ENCODE measurements at regions not wholly inside any gene's neighbourhood (a gene's known extent, or its start where the extent isn't known, plus 50 kb on each side); places are given as distances from the start of the nearest gene placed in this dataset.
A peak's percentile ranks its signal among the peaks of the same experiment; 100 is the strongest.
"Not testable (repeated sequence)": the region's sequence is repeated elsewhere in the genome, so short reads cannot be mapped to it uniquely, and the experiment has no call there.

- not testable (repeated sequence) for H3K18ac ChIP-seq (ENCODE audit: low read depth in 1 of 2, low read length in 2 of 2); H4K8ac ChIP-seq (ENCODE audit: low read length); H3K4ac ChIP-seq (ENCODE audit: low read depth in 1 of 2, low read length in 2 of 2); H3K27me3 ChIP-seq (ENCODE audit: control insufficient read depth in 1 of 2, insufficient read depth in 1 of 2, low read length in 2 of 2); H3K9ac ChIP-seq (ENCODE audit: low read length); H3K27ac ChIP-seq (ENCODE audit: low read length, poor library complexity, severe bottlenecking); H2BK12ac ChIP-seq (ENCODE audit: low read length in 2 of 2); H2AK5ac ChIP-seq (ENCODE audit: low read length, severe bottlenecking); H3K9me3 ChIP-seq (ENCODE audit: control insufficient read depth, low read length); H3K4me1 ChIP-seq (ENCODE audit: control insufficient read depth, insufficient read depth, low read depth, low read length); H2BK120ac ChIP-seq (ENCODE audit: low read depth, low read length); H3K23ac ChIP-seq (ENCODE audit: low read length in 2 of 2); H4K91ac ChIP-seq (ENCODE audit: low read length); H2BK15ac ChIP-seq (ENCODE audit: low read depth, poor library complexity, severe bottlenecking); H3K4me2 ChIP-seq (ENCODE audit: low read length, poor library complexity, severe bottlenecking); H2BK5ac ChIP-seq (ENCODE audit: low read depth, low read length, poor library complexity, severe bottlenecking); H3K4me3 ChIP-seq (ENCODE audit: insufficient read depth in 1 of 2, low read depth in 1 of 2, low read length in 2 of 2); H2AFZ ChIP-seq (ENCODE audit: low read depth, low read length); H3K36me3 ChIP-seq (ENCODE audit: control insufficient read depth in 1 of 2, insufficient read depth in 2 of 2, low read depth in 1 of 2, low read length in 2 of 2); H3K14ac ChIP-seq (ENCODE audit: low read length in 2 of 2); H3K79me1 ChIP-seq (replicated peaks; ENCODE audit: low read length, poor library complexity, severe bottlenecking); DNase-seq
- WGBS: 92% methylated on average over 1 of the region's 3 CpGs
Measured at GRCh38 chr2:111420835-111421234, 300.1 kb downstream of the BCL2L11 start.

- H2BK12ac ChIP-seq (ENCODE audit: low read length in 2 of 2); H3K27ac ChIP-seq (ENCODE audit: low read length, poor library complexity, severe bottlenecking); H3K36me3 ChIP-seq (ENCODE audit: control insufficient read depth in 1 of 2, insufficient read depth in 2 of 2, low read depth in 1 of 2, low read length in 2 of 2); H3K4me2 ChIP-seq (ENCODE audit: low read length, poor library complexity, severe bottlenecking); H2AFZ ChIP-seq (ENCODE audit: low read depth, low read length); H3K4me3 ChIP-seq (ENCODE audit: insufficient read depth in 1 of 2, low read depth in 1 of 2, low read length in 2 of 2); H3K23ac ChIP-seq (ENCODE audit: low read length in 2 of 2); H3K14ac ChIP-seq (ENCODE audit: low read length in 2 of 2); H3K79me1 ChIP-seq (replicated peaks; ENCODE audit: low read length, poor library complexity, severe bottlenecking); DNase-seq; H2BK5ac ChIP-seq (ENCODE audit: low read depth, low read length, poor library complexity, severe bottlenecking); H2BK15ac ChIP-seq (ENCODE audit: low read depth, poor library complexity, severe bottlenecking); H3K9ac ChIP-seq (ENCODE audit: low read length); H2AK5ac ChIP-seq (ENCODE audit: low read length, severe bottlenecking); H3K4me1 ChIP-seq (ENCODE audit: control insufficient read depth, insufficient read depth, low read depth, low read length); H3K9me3 ChIP-seq (ENCODE audit: control insufficient read depth, low read length); H2BK120ac ChIP-seq (ENCODE audit: low read depth, low read length); H3K4ac ChIP-seq (ENCODE audit: low read depth in 1 of 2, low read length in 2 of 2); H3K27me3 ChIP-seq (ENCODE audit: control insufficient read depth in 1 of 2, insufficient read depth in 1 of 2, low read length in 2 of 2); H3K18ac ChIP-seq (ENCODE audit: low read depth in 1 of 2, low read length in 2 of 2); H4K8ac ChIP-seq (ENCODE audit: low read length): not testable (repeated sequence)
- H4K91ac ChIP-seq (ENCODE audit: low read length): peak overlapping the region; percentile 15
- WGBS: 100% methylated on average over 1 of the region's 6 CpGs
Measured at GRCh38 chr2:111421949-111422348, 301.2 kb downstream of the BCL2L11 start.

GRCh38 chr2:111422562-111422961 lies 301.8 kb downstream of the BCL2L11 start:
- H2BK120ac ChIP-seq (ENCODE audit: low read depth, low read length); H4K91ac ChIP-seq (ENCODE audit: low read length); DNase-seq; H3K14ac ChIP-seq (ENCODE audit: low read length in 2 of 2); H3K4ac ChIP-seq (ENCODE audit: low read depth in 1 of 2, low read length in 2 of 2); H2BK5ac ChIP-seq (ENCODE audit: low read depth, low read length, poor library complexity, severe bottlenecking); H2BK12ac ChIP-seq (ENCODE audit: low read length in 2 of 2); H3K36me3 ChIP-seq (ENCODE audit: control insufficient read depth in 1 of 2, insufficient read depth in 2 of 2, low read depth in 1 of 2, low read length in 2 of 2); H2AK5ac ChIP-seq (ENCODE audit: low read length, severe bottlenecking); H3K4me2 ChIP-seq (ENCODE audit: low read length, poor library complexity, severe bottlenecking); H3K4me3 ChIP-seq (ENCODE audit: insufficient read depth in 1 of 2, low read depth in 1 of 2, low read length in 2 of 2); H4K8ac ChIP-seq (ENCODE audit: low read length); H2BK15ac ChIP-seq (ENCODE audit: low read depth, poor library complexity, severe bottlenecking); H3K4me1 ChIP-seq (ENCODE audit: control insufficient read depth, insufficient read depth, low read depth, low read length); H3K79me1 ChIP-seq (replicated peaks; ENCODE audit: low read length, poor library complexity, severe bottlenecking); H3K27me3 ChIP-seq (ENCODE audit: control insufficient read depth in 1 of 2, insufficient read depth in 1 of 2, low read length in 2 of 2); H3K9me3 ChIP-seq (ENCODE audit: control insufficient read depth, low read length); H3K27ac ChIP-seq (ENCODE audit: low read length, poor library complexity, severe bottlenecking); H3K9ac ChIP-seq (ENCODE audit: low read length); H3K23ac ChIP-seq (ENCODE audit: low read length in 2 of 2); H2AFZ ChIP-seq (ENCODE audit: low read depth, low read length); H3K18ac ChIP-seq (ENCODE audit: low read depth in 1 of 2, low read length in 2 of 2): not testable (repeated sequence)
- 88% methylated on average over 6 of the region's 7 CpGs for WGBS

- WGBS: 100% methylated on average over 1 of the region's 7 CpGs
- not testable (repeated sequence) for H3K18ac ChIP-seq (ENCODE audit: low read depth in 1 of 2, low read length in 2 of 2); H2BK5ac ChIP-seq (ENCODE audit: low read depth, low read length, poor library complexity, severe bottlenecking); H3K27ac ChIP-seq (ENCODE audit: low read length, poor library complexity, severe bottlenecking); H3K4ac ChIP-seq (ENCODE audit: low read depth in 1 of 2, low read length in 2 of 2); H2BK120ac ChIP-seq (ENCODE audit: low read depth, low read length); H3K36me3 ChIP-seq (ENCODE audit: control insufficient read depth in 1 of 2, insufficient read depth in 2 of 2, low read depth in 1 of 2, low read length in 2 of 2); H2BK12ac ChIP-seq (ENCODE audit: low read length in 2 of 2); H2BK15ac ChIP-seq (ENCODE audit: low read depth, poor library complexity, severe bottlenecking); H3K4me3 ChIP-seq (ENCODE audit: insufficient read depth in 1 of 2, low read depth in 1 of 2, low read length in 2 of 2); H3K23ac ChIP-seq (ENCODE audit: low read length in 2 of 2); H2AFZ ChIP-seq (ENCODE audit: low read depth, low read length); DNase-seq; H3K4me1 ChIP-seq (ENCODE audit: control insufficient read depth, insufficient read depth, low read depth, low read length); H3K9me3 ChIP-seq (ENCODE audit: control insufficient read depth, low read length); H3K27me3 ChIP-seq (ENCODE audit: control insufficient read depth in 1 of 2, insufficient read depth in 1 of 2, low read length in 2 of 2); H2AK5ac ChIP-seq (ENCODE audit: low read length, severe bottlenecking); H3K79me1 ChIP-seq (replicated peaks; ENCODE audit: low read length, poor library complexity, severe bottlenecking); H4K91ac ChIP-seq (ENCODE audit: low read length); H3K9ac ChIP-seq (ENCODE audit: low read length); H4K8ac ChIP-seq (ENCODE audit: low read length); H3K14ac ChIP-seq (ENCODE audit: low read length in 2 of 2); H3K4me2 ChIP-seq (ENCODE audit: low read length, poor library complexity, severe bottlenecking)
Measured at GRCh38 chr2:111423184-111423583, 302.5 kb downstream of the BCL2L11 start.

Measured in mesenchymal stem cell (in vitro differentiated cells and primary cell).